ENCODE measurements at regions not wholly inside any gene's neighbourhood (a gene's known extent, or its start where the extent isn't known, plus 50 kb on each side); places are given as distances from the start of the nearest gene placed in this dataset.

GRCh38 chr6:80594461-80594860 is 488.0 kb downstream of the BCKDHB start:
- no peak overlapping the region for H2AFZ ChIP-seq (ENCODE audit: low read depth)
- no peaks in the 10 kb centered on the region for H3K36me3 ChIP-seq (replicated peaks in 1 of 2; ENCODE audit: control insufficient read depth in 1 of 2, insufficient read depth in 2 of 2, low read length in 1 of 2)
- no peak for DNase-seq
- H3K79me2 ChIP-seq (ENCODE audit: insufficient read depth) = no peaks in the 10 kb centered on the region
- H3K4me3 ChIP-seq (ENCODE audit: low read depth in 2 of 2, low read length in 1 of 2) = no peak overlapping the region
- H3F3A ChIP-seq (replicated peaks; ENCODE audit: insufficient read depth) = no peaks in the 10 kb centered on the region
- TF ChIP-seq MEF2A (IDR thresholded peaks at IDR 0.05; ENCODE audit: borderline replicate concordance, low read depth) = no peak
- no peak for TF ChIP-seq CHD2 (IDR thresholded peaks at IDR 0.05; ENCODE audit: low read length, partially characterized antibody)
- TF ChIP-seq, protein P1, sequence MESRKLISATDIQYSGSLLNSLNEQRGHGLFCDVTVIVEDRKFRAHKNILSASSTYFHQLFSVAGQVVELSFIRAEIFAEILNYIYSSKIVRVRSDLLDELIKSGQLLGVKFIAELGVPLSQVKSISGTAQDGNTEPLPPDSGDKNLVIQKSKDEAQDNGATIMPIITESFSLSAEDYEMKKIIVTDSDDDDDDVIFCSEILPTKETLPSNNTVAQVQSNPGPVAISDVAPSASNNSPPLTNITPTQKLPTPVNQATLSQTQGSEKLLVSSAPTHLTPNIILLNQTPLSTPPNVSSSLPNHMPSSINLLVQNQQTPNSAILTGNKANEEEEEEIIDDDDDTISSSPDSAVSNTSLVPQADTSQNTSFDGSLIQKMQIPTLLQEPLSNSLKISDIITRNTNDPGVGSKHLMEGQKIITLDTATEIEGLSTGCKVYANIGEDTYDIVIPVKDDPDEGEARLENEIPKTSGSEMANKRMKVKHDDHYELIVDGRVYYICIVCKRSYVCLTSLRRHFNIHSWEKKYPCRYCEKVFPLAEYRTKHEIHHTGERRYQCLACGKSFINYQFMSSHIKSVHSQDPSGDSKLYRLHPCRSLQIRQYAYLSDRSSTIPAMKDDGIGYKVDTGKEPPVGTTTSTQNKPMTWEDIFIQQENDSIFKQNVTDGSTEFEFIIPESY (IDR thresholded peaks at IDR 0.05; ENCODE audit: borderline replicate concordance, low read depth) = no peak
- TF ChIP-seq RCOR1 (IDR thresholded peaks at IDR 0.05; ENCODE audit: low read length) = no peak
- TF ChIP-seq PBX3 (IDR thresholded peaks at IDR 0.05) = 0 out of 2 replicates have a peak, but pooled peaks have one; percentile 13
- no peak for TF ChIP-seq FOXM1 (IDR thresholded peaks at IDR 0.05; ENCODE audit: low read depth)
- no peak for TF ChIP-seq SIN3A (IDR thresholded peaks at IDR 0.05; ENCODE audit: borderline replicate concordance, low read depth, low read length)
- no peaks in the 10 kb centered on the region for H3K4me1 ChIP-seq (ENCODE audit: control insufficient read depth in 1 of 2, insufficient read depth in 2 of 2, low read depth in 1 of 2, low read length in 1 of 2)
- H3K27ac ChIP-seq (ENCODE audit: low read depth in 2 of 2, low read length in 1 of 2) = no peak overlapping the region
- ChIA-PET POLR2A (no interaction called here), CTCF (no interaction called here)
- no peak overlapping the region for H3K9ac ChIP-seq
- H3K27me3 ChIP-seq (ENCODE audit: insufficient read depth) = no peaks in the 10 kb centered on the region
- H3K9me3 ChIP-seq = no peaks in the 10 kb centered on the region
- H4K20me1 ChIP-seq (ENCODE audit: insufficient read depth) = no peaks in the 10 kb centered on the region
- 68% methylated on average over 4 of the region's 4 CpGs for WGBS (ENCODE audit: low lambda C conversion rate)
- no peaks in the 10 kb centered on the region; the same call in 1 of the 2 replicates for H3K9me2 ChIP-seq
- H3K4me2 ChIP-seq = no peak overlapping the region

- Histone ChIP-seq H3K4me2 (no peak overlapping the region), H3K4me1 (ENCODE audit: control insufficient read depth in 1 of 2, insufficient read depth in 2 of 2, low read depth in 1 of 2, low read length in 1 of 2) (no peaks in the 10 kb centered on the region), H2AFZ (ENCODE audit: low read depth) (no peak overlapping the region), H4K20me1 (ENCODE audit: insufficient read depth) (no peaks in the 10 kb centered on the region), H3F3A (replicated peaks; ENCODE audit: insufficient read depth) (no peaks in the 10 kb centered on the region), H3K9me3 (no peaks in the 10 kb centered on the region), H3K4me3 (ENCODE audit: low read depth in 2 of 2, low read length in 1 of 2) (no peak overlapping the region), H3K27me3 (ENCODE audit: insufficient read depth) (no peaks in the 10 kb centered on the region), H3K9ac (no peak overlapping the region), H3K79me2 (ENCODE audit: insufficient read depth) (no peaks in the 10 kb centered on the region), H3K36me3 (replicated peaks in 1 of 2; ENCODE audit: control insufficient read depth in 1 of 2, insufficient read depth in 2 of 2, low read length in 1 of 2) (no peaks in the 10 kb centered on the region), H3K9me2 (no peaks in the 10 kb centered on the region; the same call in 1 of the 2 replicates), H3K27ac (ENCODE audit: low read depth in 2 of 2, low read length in 1 of 2) (no peak overlapping the region)
- WGBS (ENCODE audit: low lambda C conversion rate) = 84% methylated on average over 2 of the region's 2 CpGs
- ChIA-PET POLR2A (no interaction called here), CTCF (no interaction called here)
- DNase-seq = no peak
- TF ChIP-seq CTCF (IDR thresholded peaks at IDR 0.05) (no peak), POLR2AphosphoS5 (IDR thresholded peaks at IDR 0.05; ENCODE audit: low read depth, low read length) (no peak), MXI1 (IDR thresholded peaks at IDR 0.05; ENCODE audit: low read depth, low read length) (no peak), MAX (IDR thresholded peaks at IDR 0.05; ENCODE audit: low read depth) (no peak), PBX3 (IDR thresholded peaks at IDR 0.05) (no peak), YY1 (IDR thresholded peaks at IDR 0.05; ENCODE audit: low read depth) (no peak), NRF1 (IDR thresholded peaks at IDR 0.05; ENCODE audit: low read depth, low read length) (no peak), TAF1 (IDR thresholded peaks at IDR 0.05; ENCODE audit: borderline replicate concordance, low read depth, low read length) (no peak), TCF12 (IDR thresholded peaks at IDR 0.05) (no peak), FOXJ3 (CRISPR knock-in tag; IDR thresholded peaks at IDR 0.05) (no peak), RFX5 (IDR thresholded peaks at IDR 0.05; ENCODE audit: low read length) (no peak), NFIC (IDR thresholded peaks at IDR 0.05; ENCODE audit: borderline replicate concordance) (no peak), RXRA (IDR thresholded peaks at IDR 0.05; ENCODE audit: borderline replicate concordance, low read depth) (no peak), USF1 (IDR thresholded peaks at IDR 0.05; ENCODE audit: borderline replicate concordance, low read depth) (no peak)
- TF ChIP-seq, protein P1 (IDR thresholded peaks at IDR 0.05; ENCODE audit: borderline replicate concordance, low read depth) = no peak
These were observed 486.0 kb downstream of the BCKDHB start for GRCh38 chr6:80592436-80592835.
